GM06990 (cell line): ENCODE measurements at regions not wholly inside any gene's neighbourhood (a gene's known extent, or its start where the extent isn't known, plus 50 kb on each side); places are given as distances from the start of the nearest gene placed in this dataset.
"Not testable (repeated sequence)": the region's sequence is repeated elsewhere in the genome, so short reads cannot be mapped to it uniquely, and the experiment has no call there.

ENCODE experiments used
- DNase-seq: peaks from one replicate; pipeline ENCODE4 v3.0.0-alpha.2; 2011; ENCODE audit not compliant: insufficient read length; ENCODE audit errors: extremely low read depth
- H3K27me3 ChIP-seq: replicated peaks from 2 replicates; pipeline ENCODE4 v1.6.0; 2011; ENCODE audit warnings: low read length; ENCODE audit not compliant: control insufficient read depth, insufficient read depth
- H3K36me3 ChIP-seq: 2 replicates; pipeline ENCODE4 v1.5.1; 2011; ENCODE audit warnings: low read length; ENCODE audit not compliant: control insufficient read depth, insufficient read depth
- H3K4me3 ChIP-seq: replicated peaks from 2 replicates; pipeline ENCODE4 v1.5.1; 2011; ENCODE audit warnings: low read depth, mild to moderate bottlenecking, control low read depth, low read length
- CTCF ChIP-seq: IDR thresholded peaks from 2 replicates; pipeline ENCODE4 v1.5.1; 2011; ENCODE audit warnings: low read length, control low read depth, mild to moderate bottlenecking, inconsistent platforms; ENCODE audit not compliant: insufficient read depth, poor library complexity, severe bottlenecking

- Histone ChIP-seq H3K4me3 (no peak overlapping the region), H3K27me3 (no peaks in the 10 kb centered on the region), H3K36me3 (no peaks in the 10 kb centered on the region)
- no peak for DNase-seq
- TF ChIP-seq CTCF: no peak
These were observed 152.8 kb upstream of the IRS2 start for GRCh38 chr13:109939180-109939579.

- no peaks in the 10 kb centered on the region for H3K36me3 ChIP-seq
- DNase-seq: no peak
- H3K4me3 ChIP-seq: no peak overlapping the region
- H3K27me3 ChIP-seq: no peaks in the 10 kb centered on the region
- TF ChIP-seq CTCF: no peak
These were observed 152.0 kb upstream of the IRS2 start for GRCh38 chr13:109938255-109938936.

DNA sequence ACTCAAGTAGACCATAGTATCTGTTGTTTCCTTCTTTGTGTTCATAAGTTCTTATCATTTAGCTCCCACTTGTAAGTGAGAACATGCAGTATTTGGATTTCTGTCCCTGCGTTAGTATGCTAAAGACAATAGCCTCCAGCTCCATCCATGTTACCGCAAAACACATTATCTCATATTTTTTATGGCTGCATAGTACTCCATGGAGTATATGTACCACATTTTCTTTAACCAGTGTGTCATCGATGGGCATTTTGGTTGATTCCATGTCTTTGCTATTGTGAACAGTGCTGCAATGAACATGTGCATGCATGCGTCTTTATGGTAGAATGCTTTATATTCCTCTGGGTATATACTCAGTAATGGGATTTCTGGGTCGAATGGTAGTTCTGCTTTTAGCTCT is 148.1 kb upstream of the IRS2 start:
- not testable (repeated sequence) for H3K4me3 ChIP-seq, DNase-seq, H3K36me3 ChIP-seq, H3K27me3 ChIP-seq

DNA sequence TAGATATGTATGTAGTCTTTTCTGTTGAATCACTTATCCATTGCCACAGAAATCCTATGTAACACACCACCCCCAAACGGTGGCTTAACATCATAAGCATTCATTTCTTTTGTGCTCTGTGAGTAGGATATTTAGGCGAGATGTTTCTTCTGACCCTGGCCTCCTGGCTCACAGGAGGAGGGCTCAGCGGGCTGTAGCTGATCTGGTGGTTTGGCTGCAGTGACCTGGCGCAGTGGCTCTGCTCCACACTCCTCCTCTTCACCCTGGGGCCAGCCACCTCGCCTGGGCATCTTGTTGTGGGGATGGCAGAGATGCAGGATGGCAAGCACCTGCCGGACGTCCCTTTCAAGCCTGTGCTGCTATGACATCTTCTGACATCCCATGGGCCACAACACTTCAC is 147.1 kb upstream of the IRS2 start:
- TF ChIP-seq CTCF: no peak
- Histone ChIP-seq H3K4me3 (no peak overlapping the region), H3K27me3 (no peaks in the 10 kb centered on the region), H3K36me3 (no peaks in the 10 kb centered on the region)
- no peak for DNase-seq

DNA sequence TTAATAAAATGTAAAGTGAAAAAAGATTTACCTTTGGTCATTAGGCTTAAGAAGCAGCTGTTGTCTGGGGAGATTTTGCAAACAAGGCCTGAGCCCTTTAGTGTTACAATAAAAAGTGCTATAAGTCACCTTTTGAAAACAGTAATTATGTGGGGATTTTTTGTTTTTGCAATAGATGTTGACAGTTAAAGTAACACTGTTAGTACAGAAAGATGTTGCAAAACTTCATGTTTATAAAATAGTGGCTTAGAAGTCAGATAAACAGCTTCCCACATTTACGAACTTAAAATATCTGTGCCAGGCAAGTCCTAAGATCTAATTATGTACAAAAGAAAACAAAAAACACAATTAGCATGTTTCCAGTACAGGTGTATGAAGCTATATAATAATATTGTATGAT is 138.0 kb upstream of the IRS2 start:
- H3K4me3 ChIP-seq: no peak overlapping the region
- no peaks in the 10 kb centered on the region; the same call in 1 of the 2 replicates for H3K27me3 ChIP-seq
- no peak for DNase-seq
- TF ChIP-seq CTCF: no peak
- H3K36me3 ChIP-seq: no peaks in the 10 kb centered on the region

- H3K36me3 ChIP-seq: no peaks in the 10 kb centered on the region
- no peaks in the 10 kb centered on the region; the same call in 1 of the 2 replicates for H3K27me3 ChIP-seq
- TF ChIP-seq CTCF: no peak
- H3K4me3 ChIP-seq: no peak overlapping the region
- no peak for DNase-seq
These were observed 136.1 kb upstream of the IRS2 start for GRCh38 chr13:109922518-109922917.
